ENCODE measurements at regions not wholly inside any gene's neighbourhood (a gene's known extent, or its start where the extent isn't known, plus 50 kb on each side); places are given as distances from the start of the nearest gene placed in this dataset.

GRCh38 chr12:69167648-69168165 is 71.7 kb upstream of the CPSF6 start:
- peaks cover 10% of the 10 kb centered on the region for H3K27me3 ChIP-seq (ENCODE audit: control insufficient read depth, insufficient read depth, low read length)
- no peak overlapping the region for H3K4me3 ChIP-seq (ENCODE audit: low read depth, low read length)
- H3K9me3 ChIP-seq (ENCODE audit: control insufficient read depth, insufficient read depth, low read length) = no peaks in the 10 kb centered on the region
- no peak for TF ChIP-seq CTCF (IDR thresholded peaks at IDR 0.05; ENCODE audit: low read depth, low read length)
- no peak for DNase-seq (ENCODE audit: low read depth, low spot score)
- ChIA-PET CTCF (interaction anchor here (0.8 to 2.7 kb wide), 2 partner anchors 9 to 11 kb away, joined by 3 to 11 read pairs; no protein-coding TSS in a partner anchor), POLR2A (no interaction called here)
- no peak overlapping the region for H3K27ac ChIP-seq (ENCODE audit: low read depth, low read length)

GRCh38 chr12:69168363-69168762 is 71.0 kb upstream of the CPSF6 start:
- no peak for TF ChIP-seq CTCF (IDR thresholded peaks at IDR 0.05; ENCODE audit: low read depth, low read length)
- no peak for DNase-seq (ENCODE audit: low read depth, low spot score)
- ChIA-PET POLR2A (no interaction called here), CTCF (no interaction called here)
- Histone ChIP-seq H3K27me3 (ENCODE audit: control insufficient read depth, insufficient read depth, low read length) (peaks cover 10% of the 10 kb centered on the region), H3K4me3 (ENCODE audit: low read depth, low read length) (no peak overlapping the region), H3K9me3 (ENCODE audit: control insufficient read depth, insufficient read depth, low read length) (no peaks in the 10 kb centered on the region), H3K27ac (ENCODE audit: low read depth, low read length) (no peak overlapping the region)

- Histone ChIP-seq H3K9me3 (ENCODE audit: control insufficient read depth, insufficient read depth, low read length) (no peaks in the 10 kb centered on the region), H3K4me3 (ENCODE audit: low read depth, low read length) (no peak overlapping the region), H3K27me3 (ENCODE audit: control insufficient read depth, insufficient read depth, low read length) (peaks cover 10% of the 10 kb centered on the region), H3K27ac (ENCODE audit: low read depth, low read length) (no peak overlapping the region)
- DNase-seq (ENCODE audit: low read depth, low spot score) = no peak
- no peak for TF ChIP-seq CTCF (IDR thresholded peaks at IDR 0.05; ENCODE audit: low read depth, low read length)
- POLR2A ChIA-PET = no interaction called here
- CTCF ChIA-PET = interaction anchor here (1.1 kb wide), 1 partner anchor 14 kb away, joined by 3 read pairs; no protein-coding TSS in a partner anchor
These were observed 70.5 kb upstream of the CPSF6 start for GRCh38 chr12:69168828-69169227.

- TF ChIP-seq CTCF (IDR thresholded peaks at IDR 0.05; ENCODE audit: low read depth, low read length) = no peak
- Histone ChIP-seq H3K9me3 (ENCODE audit: control insufficient read depth, insufficient read depth, low read length) (no peaks in the 10 kb centered on the region), H3K4me3 (ENCODE audit: low read depth, low read length) (no peak overlapping the region), H3K27me3 (ENCODE audit: control insufficient read depth, insufficient read depth, low read length) (peaks cover 4% of the 10 kb centered on the region), H3K27ac (ENCODE audit: low read depth, low read length) (no peak overlapping the region)
- ChIA-PET CTCF (interaction anchor here (1.0 to 3.4 kb wide), 2 partner anchors 12 to 14 kb away, joined by 4 to 15 read pairs; no protein-coding TSS in a partner anchor), POLR2A (no interaction called here)
- DNase-seq (ENCODE audit: low read depth, low spot score) = no peak
These were observed 69.1 kb upstream of the CPSF6 start for GRCh38 chr12:69170293-69170692.

GRCh38 chr12:69171881-69172280 is 67.5 kb upstream of the CPSF6 start:
- Histone ChIP-seq H3K9me3 (ENCODE audit: control insufficient read depth, insufficient read depth, low read length) (no peaks in the 10 kb centered on the region), H3K27me3 (ENCODE audit: control insufficient read depth, insufficient read depth, low read length) (peaks cover 3% of the 10 kb centered on the region), H3K4me3 (ENCODE audit: low read depth, low read length) (no peak overlapping the region), H3K27ac (ENCODE audit: low read depth, low read length) (no peak overlapping the region)
- POLR2A ChIA-PET = no interaction called here
- CTCF ChIA-PET = interaction anchor here (3.4 kb wide), 1 partner anchor 16 kb away, joined by 15 read pairs; no protein-coding TSS in a partner anchor
- no peak for DNase-seq (ENCODE audit: low read depth, low spot score)
- no peak for TF ChIP-seq CTCF (IDR thresholded peaks at IDR 0.05; ENCODE audit: low read depth, low read length)

All from AG04450 (cell line).